K562 (cell line): ENCODE measurements at regions not wholly inside any gene's neighbourhood (a gene's known extent, or its start where the extent isn't known, plus 50 kb on each side); places are given as distances from the start of the nearest gene placed in this dataset.

Experiments used
- CREM ChIP-seq: IDR thresholded peaks from 2 replicates; pipeline ENCODE4 v1.6.1; 2014; ENCODE audit warnings: antibody characterized with exemption, low read depth
- MCM7 ChIP-seq, 2 experiments: fragments of 450-650 bp; IDR thresholded peaks; 2 replicates each; pipeline ENCODE4 v1.6.1; 2016 to 2018
- THRA ChIP-seq: fragments of 450-650 bp; IDR thresholded peaks from 2 replicates; pipeline ENCODE4 v1.6.1; 2017; ENCODE audit warnings: mild to moderate bottlenecking, moderate library complexity

GRCh38 chr13:24016046-24016445 lies 118.7 kb upstream of the C1QTNF9B start:
- TF ChIP-seq THRA (no peak), CREM (no peak), MCM7 (IDR thresholded peaks at IDR 0.05) (no peak)
